AG04449 (cell line): ENCODE measurements at regions not wholly inside any gene's neighbourhood (a gene's known extent, or its start where the extent isn't known, plus 50 kb on each side); places are given as distances from the start of the nearest gene placed in this dataset.

Experiments used
- CTCF ChIA-PET: fragments of 350-600 bp; formaldehyde crosslinking; extraction: SDS; loops from one replicate; lab custom pipeline; 2021; ENCODE audit warnings: antibody characterized with exemption; lab: Yijun Ruan, JAX
- POLR2A ChIA-PET: fragments of 400-600, 350-600 bp; formaldehyde crosslinking; extraction: SDS; loops from one replicate; lab custom pipeline; 2020; ENCODE audit warnings: antibody characterized with exemption, inconsistent platforms; lab: Yijun Ruan, JAX
- DNase-seq: peaks from one replicate; pipeline ENCODE4 v3.0.0-alpha.2; 2010; ENCODE audit warnings: low read depth, low spot score
- H3K4me3 ChIP-seq: 2 replicates; pipeline ENCODE4 v1.5.1; 2011; ENCODE audit warnings: low read depth, mild to moderate bottlenecking, control low read depth, low read length
- TF ChIP-seq, protein P1 (sequence below): IDR thresholded peaks from one replicate; pipeline ENCODE4 v1.5.1; 2011; ENCODE audit warnings: mild to moderate bottlenecking, moderate library complexity, low read length, control low read depth, inconsistent platforms; ENCODE audit not compliant: insufficient read depth; ENCODE audit errors: missing control alignments

DNA sequence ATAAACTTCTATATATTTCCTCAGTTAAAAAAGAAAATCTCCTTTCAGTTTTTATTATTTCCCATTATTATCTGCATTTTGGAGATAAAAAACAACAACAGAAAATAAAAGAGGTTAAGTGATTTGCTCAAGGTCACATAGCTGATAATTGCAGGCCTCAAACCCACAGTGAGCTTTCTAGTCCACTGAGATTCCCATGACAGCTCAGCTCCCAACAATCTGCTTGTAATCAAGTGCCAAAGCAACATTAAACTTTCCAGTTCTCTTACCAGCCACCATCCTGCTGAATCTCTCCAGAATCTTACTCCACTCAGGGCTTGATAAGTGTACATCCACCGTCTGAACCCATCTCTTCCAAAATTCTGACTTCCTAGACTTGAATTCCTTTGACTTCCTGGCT is 318.2 kb upstream of the SEMA6D start:
- ChIA-PET CTCF (interaction anchor here (2.2 kb wide), 1 partner anchor 11 kb away, joined by 6 read pairs; no protein-coding TSS in a partner anchor), POLR2A (no interaction called here)
- DNase-seq = no peak
- no peak overlapping the region for H3K4me3 ChIP-seq
- TF ChIP-seq, protein P1, sequence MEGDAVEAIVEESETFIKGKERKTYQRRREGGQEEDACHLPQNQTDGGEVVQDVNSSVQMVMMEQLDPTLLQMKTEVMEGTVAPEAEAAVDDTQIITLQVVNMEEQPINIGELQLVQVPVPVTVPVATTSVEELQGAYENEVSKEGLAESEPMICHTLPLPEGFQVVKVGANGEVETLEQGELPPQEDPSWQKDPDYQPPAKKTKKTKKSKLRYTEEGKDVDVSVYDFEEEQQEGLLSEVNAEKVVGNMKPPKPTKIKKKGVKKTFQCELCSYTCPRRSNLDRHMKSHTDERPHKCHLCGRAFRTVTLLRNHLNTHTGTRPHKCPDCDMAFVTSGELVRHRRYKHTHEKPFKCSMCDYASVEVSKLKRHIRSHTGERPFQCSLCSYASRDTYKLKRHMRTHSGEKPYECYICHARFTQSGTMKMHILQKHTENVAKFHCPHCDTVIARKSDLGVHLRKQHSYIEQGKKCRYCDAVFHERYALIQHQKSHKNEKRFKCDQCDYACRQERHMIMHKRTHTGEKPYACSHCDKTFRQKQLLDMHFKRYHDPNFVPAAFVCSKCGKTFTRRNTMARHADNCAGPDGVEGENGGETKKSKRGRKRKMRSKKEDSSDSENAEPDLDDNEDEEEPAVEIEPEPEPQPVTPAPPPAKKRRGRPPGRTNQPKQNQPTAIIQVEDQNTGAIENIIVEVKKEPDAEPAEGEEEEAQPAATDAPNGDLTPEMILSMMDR = no peak

DNA sequence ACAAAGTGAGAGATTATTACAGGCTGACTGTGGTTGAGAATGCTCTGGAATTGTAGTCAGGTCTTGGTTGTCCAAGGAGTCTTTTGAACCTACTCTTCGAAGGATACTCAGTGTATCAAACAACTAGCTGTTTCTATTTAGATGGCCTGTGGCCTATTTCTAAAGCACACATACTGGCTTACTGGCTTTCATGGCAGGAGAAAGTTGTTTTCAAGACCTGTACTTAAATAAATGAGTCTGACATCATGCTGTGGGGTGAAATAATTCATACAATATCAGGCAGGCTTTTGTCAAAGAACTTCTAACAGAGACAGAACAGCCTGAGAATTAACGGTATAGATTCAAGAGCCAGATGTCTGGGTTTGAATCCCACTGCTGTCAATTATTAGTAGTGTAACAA is 316.7 kb upstream of the SEMA6D start:
- DNase-seq = no peak
- CTCF ChIA-PET = interaction anchor here (0.6 kb wide), 1 partner anchor 30 kb away, joined by 3 read pairs; no protein-coding TSS in a partner anchor
- no peak overlapping the region for H3K4me3 ChIP-seq
- POLR2A ChIA-PET = no interaction called here
- TF ChIP-seq, protein P1 = no peak

DNA sequence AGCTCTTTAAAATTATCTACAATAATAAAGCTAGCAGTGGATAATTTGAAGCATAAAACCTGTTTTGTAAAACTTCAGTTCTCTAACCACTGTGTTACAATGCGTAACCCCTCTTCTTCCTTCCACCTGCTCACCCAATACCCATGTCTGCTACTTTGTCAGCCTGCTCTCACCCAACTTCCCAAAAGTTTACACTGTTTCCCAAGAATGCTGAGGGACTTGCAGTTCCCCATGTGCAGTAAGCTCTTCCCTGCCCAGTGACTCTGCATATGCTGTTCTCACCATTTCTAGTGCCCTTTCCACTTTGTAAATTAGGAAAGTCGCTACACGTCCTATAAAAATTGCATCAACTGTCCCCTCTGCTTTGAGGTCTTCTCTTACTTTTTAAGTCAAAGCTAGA is 315.9 kb upstream of the SEMA6D start:
- TF ChIP-seq, protein P1 = no peak
- no peak for DNase-seq
- H3K4me3 ChIP-seq = no peak overlapping the region
- ChIA-PET POLR2A (no interaction called here), CTCF (interaction anchor here (0.6 to 1.0 kb wide), 2 partner anchors 27 to 31 kb away, joined by 3 read pairs; no protein-coding TSS in a partner anchor)

DNA sequence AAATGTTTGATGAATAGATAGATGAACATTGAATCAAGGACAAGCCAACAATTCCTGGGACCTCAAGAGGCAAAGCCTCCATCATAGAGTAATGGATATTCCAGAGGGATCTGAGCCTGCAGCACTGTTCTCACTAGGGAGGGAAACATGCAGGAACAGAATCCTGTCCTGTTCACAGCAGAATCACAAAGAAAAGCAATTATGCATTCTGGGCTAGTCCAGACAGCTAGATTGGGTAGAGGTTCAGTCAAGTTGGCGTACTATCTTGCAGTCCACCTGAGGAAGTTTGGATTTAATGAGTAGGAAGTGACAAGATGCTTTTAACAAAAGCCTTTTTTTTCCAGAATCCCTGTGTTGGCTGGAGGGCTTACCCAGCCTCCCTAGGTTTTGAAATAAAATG is 314.5 kb upstream of the SEMA6D start:
- TF ChIP-seq, protein P1 = no peak
- ChIA-PET CTCF (no interaction called here), POLR2A (no interaction called here)
- H3K4me3 ChIP-seq = no peak overlapping the region
- DNase-seq = no peak

DNA sequence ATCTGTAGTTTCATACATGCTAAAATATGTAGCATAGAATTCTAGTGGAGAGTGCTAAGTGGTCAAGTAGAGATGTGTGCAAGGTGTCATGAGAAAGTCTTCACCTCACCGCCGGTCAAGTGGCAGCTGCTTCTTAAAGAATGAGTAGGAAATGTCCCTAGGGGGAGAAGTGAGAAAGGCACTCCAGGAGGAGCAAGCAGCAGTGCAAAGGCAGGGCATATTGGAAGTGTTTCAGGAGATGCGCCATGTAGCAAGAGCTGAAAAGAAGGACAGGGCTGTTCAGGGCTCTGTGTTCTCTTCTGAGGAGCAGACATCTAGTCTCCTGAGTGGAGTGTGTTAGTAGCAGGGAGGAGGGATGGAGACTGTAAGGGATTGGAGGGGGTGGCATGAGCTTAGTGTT is 312.4 kb upstream of the SEMA6D start:
- TF ChIP-seq, protein P1 = no peak
- DNase-seq = no peak
- CTCF ChIA-PET = interaction anchor here (1.4 kb wide), 1 partner anchor 11 kb away, joined by 3 read pairs; no protein-coding TSS in a partner anchor
- POLR2A ChIA-PET = no interaction called here
- H3K4me3 ChIP-seq = no peak overlapping the region

DNA sequence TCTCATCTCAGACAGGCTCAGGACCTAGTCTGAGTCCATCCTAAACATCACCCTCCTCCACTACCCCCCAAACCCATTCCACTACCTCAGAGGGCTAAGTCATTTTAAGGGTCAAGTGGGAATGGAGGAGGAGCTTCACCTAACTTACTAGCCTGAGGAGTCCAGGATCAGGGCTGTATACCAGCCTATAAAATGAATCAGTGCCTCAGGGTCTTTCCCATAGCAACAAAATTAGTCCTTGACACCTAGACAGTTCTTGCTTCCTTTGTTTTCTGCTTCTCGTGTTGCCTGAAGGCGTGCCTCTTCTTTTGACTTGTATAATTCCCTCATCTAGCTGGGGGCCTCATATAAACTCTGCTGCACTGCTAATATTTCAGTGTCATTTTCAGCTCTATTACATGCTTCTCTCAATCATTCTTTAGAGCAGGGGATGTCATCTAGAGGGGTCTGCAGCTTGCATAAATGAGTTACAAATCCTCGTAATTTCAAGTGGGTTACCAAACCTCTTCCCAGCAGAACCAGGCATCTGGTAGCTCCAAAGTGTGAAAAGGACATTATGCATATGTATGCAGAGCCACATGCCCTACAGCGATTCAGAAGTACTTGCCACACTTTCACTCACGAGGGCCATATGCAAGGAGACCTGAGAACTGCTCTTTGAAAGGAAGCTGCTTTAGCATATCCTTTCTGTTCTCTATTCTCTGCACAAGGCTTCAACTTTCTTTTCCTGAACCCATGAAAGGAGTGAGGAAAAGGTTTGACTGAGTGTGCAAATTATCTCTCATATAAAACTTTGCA is 311.7 kb upstream of the SEMA6D start:
- no peak overlapping the region for H3K4me3 ChIP-seq
- DNase-seq = no peak
- ChIA-PET CTCF (interaction anchor here (1.4 kb wide), 1 partner anchor 11 kb away, joined by 3 read pairs; no protein-coding TSS in a partner anchor), POLR2A (no interaction called here)
- TF ChIP-seq, protein P1 = no peak
